Lower leg skin (tissue), 4 donors: ENCODE measurements at regions not wholly inside any gene's neighbourhood (a gene's known extent, or its start where the extent isn't known, plus 50 kb on each side); places are given as distances from the start of the nearest gene placed in this dataset.

Experiments
- DNase-seq, 2 donors: peaks; one replicate each; pipeline ENCODE4 v3.0.0-alpha.2; 2019; ENCODE audit warnings: low spot score in 2 of 2
- H3K4me3 ChIP-seq: fragments of 200-600 bp; sonication (generic); 2 replicates; pipeline ENCODE4 v1.5.1; 2017; ENCODE audit warnings: mild to moderate bottlenecking, low read depth; ENCODE audit not compliant: poor library complexity, severe bottlenecking
- POLR2A ChIP-seq, 2 donors: fragments of 450-650 bp; IDR thresholded peaks; one replicate each; pipeline ENCODE4 v1.6.1; 2016 to 2017; ENCODE audit warnings: antibody characterized with exemption in 2 of 2, mild to moderate bottlenecking in 1 of 2, moderate library complexity in 1 of 2
- WGBS, 2 donors: methylation state at CpG; one replicate each; pipeline ENCODE4 v1.1.5; 2018; 5-methylcytosine and 5-hydroxymethylcytosine counted together
- intact Hi-C: fragments of 100-400 bp; cut with DNase I; formaldehyde crosslinking; loops from one replicate; pipeline ENCODE4 v1.15.0; 2023; ENCODE audit warnings: low total_unique reads
- TF ChIP-seq, protein P1 (sequence below), 3 donors: fragments of 450-650 bp; IDR thresholded peaks; one replicate each; pipeline ENCODE4 v1.5.1; 2016; ENCODE audit warnings: antibody characterized with exemption in 3 of 3, mild to moderate bottlenecking in 3 of 3, moderate library complexity in 2 of 3

- no peak for TF ChIP-seq POLR2A (IDR thresholded peaks at IDR 0.05)
- TF ChIP-seq, protein P1, sequence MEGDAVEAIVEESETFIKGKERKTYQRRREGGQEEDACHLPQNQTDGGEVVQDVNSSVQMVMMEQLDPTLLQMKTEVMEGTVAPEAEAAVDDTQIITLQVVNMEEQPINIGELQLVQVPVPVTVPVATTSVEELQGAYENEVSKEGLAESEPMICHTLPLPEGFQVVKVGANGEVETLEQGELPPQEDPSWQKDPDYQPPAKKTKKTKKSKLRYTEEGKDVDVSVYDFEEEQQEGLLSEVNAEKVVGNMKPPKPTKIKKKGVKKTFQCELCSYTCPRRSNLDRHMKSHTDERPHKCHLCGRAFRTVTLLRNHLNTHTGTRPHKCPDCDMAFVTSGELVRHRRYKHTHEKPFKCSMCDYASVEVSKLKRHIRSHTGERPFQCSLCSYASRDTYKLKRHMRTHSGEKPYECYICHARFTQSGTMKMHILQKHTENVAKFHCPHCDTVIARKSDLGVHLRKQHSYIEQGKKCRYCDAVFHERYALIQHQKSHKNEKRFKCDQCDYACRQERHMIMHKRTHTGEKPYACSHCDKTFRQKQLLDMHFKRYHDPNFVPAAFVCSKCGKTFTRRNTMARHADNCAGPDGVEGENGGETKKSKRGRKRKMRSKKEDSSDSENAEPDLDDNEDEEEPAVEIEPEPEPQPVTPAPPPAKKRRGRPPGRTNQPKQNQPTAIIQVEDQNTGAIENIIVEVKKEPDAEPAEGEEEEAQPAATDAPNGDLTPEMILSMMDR (IDR thresholded peaks at IDR 0.05), result no peak
- WGBS, 2 donors, result 43 to 47% methylated on average over 6 of the region's 6 CpGs
- no peak for DNase-seq
- no peak overlapping the region for H3K4me3 ChIP-seq
- intact Hi-C loops, result no loop called here
These were observed 514.4 kb upstream of the PROK2 start for GRCh38 chr3:72299321-72299802.

DNA sequence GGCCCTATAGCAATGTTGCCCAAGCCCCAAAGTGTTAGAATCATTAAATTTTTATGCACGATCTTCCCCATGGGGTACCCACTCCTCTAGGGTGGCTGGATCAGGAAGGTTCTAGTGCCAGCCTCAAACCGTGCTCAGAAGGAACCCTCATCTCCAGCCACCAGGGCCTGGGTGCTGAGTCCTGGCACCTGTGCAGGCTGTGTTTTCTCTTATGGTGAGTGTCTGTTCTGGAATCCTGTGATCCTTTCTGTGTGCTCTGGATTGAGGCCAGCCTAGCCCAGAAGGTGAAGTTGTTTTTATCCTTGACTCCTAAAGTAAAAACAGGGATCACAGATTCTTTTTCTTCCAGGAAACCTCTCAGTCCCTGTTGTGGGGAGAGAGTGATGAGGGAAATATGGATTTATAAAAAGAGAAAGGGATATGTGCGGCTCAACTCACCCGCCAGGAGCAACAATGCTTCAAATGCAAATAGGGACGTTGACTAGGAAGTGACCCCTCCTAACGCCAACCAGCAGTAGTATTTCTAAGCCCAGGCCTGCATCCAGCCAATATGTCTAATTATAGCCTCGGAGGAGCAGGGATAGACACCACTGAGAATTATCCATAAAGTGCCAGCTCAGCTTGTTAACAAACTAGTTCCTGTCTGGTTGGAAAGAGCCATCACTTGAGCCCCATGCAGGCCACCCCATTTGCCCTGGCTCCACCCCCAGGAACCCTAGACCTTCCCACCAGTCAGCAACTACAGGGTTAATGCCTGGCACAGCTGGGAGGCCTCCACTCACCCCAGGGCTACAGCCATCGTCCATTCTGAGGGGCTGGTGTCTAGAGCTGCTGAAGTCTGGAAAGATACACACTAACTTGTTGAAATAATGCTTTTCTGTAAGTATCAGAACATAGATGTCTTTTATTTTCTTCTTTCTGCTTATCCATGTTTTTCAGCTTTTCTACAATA lies 513.5 kb upstream of the PROK2 start:
- intact Hi-C loops, result no loop called here
- H3K4me3 ChIP-seq, result no peak overlapping the region
- no peak for DNase-seq
- TF ChIP-seq POLR2A (IDR thresholded peaks at IDR 0.05), result no peak
- TF ChIP-seq, protein P1 (IDR thresholded peaks at IDR 0.05), result no peak
- WGBS, 2 donors, result 56 to 61% methylated on average over 8 of the region's 8 CpGs

- TF ChIP-seq, protein P1 (IDR thresholded peaks at IDR 0.05), result no peak
- TF ChIP-seq POLR2A (IDR thresholded peaks at IDR 0.05), result no peak
- H3K4me3 ChIP-seq, result no peak overlapping the region
- intact Hi-C loops, result no loop called here
- 89 to 93% methylated on average over 1 of the region's 1 CpG for WGBS, 2 donors
- DNase-seq, result no peak
These were observed 512.5 kb upstream of the PROK2 start for GRCh38 chr3:72297481-72297880.

GRCh38 chr3:72296477-72297111 lies 511.6 kb upstream of the PROK2 start:
- TF ChIP-seq POLR2A (IDR thresholded peaks at IDR 0.05), result no peak
- TF ChIP-seq, protein P1 (IDR thresholded peaks at IDR 0.05), result no peak
- H3K4me3 ChIP-seq, result no peak overlapping the region
- no peak for DNase-seq
- intact Hi-C loops, result no loop called here
- whole genome bisulfite sequencing, 2 donors, result 85 to 90% methylated on average over 8 of the region's 8 CpGs

DNA sequence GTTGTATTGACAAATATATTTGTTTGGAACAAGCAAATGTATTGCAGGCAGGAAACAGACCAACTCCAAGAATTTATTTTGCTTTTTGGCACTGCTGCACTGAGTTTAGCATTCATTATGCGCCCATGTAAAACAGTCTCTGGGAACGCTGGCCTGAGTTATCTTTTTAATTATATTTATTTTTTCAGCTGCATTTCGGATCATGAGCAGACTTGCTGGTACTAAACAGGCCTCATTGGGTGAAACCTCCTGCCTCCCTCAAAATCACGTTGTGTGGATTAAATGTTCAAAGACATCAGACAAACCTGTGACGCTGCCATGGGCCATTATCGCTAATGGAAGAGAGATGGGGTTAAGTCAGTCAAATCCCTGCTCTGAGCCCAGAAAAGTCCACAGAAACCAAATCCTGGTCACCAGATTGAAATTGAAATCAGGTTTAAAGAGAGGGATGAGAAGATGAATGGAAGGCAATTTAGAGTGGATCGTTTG lies 511.1 kb upstream of the PROK2 start:
- 62 to 64% methylated on average over 7 of the region's 7 CpGs for WGBS, 2 donors
- TF ChIP-seq, protein P1 (IDR thresholded peaks at IDR 0.05), result no peak
- TF ChIP-seq POLR2A (IDR thresholded peaks at IDR 0.05), result no peak
- H3K4me3 ChIP-seq, result no peak overlapping the region
- no peak for DNase-seq
- intact Hi-C loops, result no loop called here
